ENCODE measurements at regions not wholly inside any gene's neighbourhood (a gene's known extent, or its start where the extent isn't known, plus 50 kb on each side); places are given as distances from the start of the nearest gene placed in this dataset.

- Histone ChIP-seq H3K4me3 (ENCODE audit: low read depth, low read length) (no peak overlapping the region), H3K27me3 (replicated peaks) (no peaks in the 10 kb centered on the region), H3K27ac (no peak overlapping the region), H3K36me3 (replicated peaks) (no peaks in the 10 kb centered on the region)
- no peak for DNase-seq
- in situ Hi-C loops (cut with HindIII; ENCODE audit: low pct_ligation_motif_present, low sequenced_read_pairs), result no loop called here
- no peak for TF ChIP-seq CTCF (IDR thresholded peaks at IDR 0.05; ENCODE audit: low read depth, low read length, missing control alignments)
Observed at GRCh38 chr16:55076053-55076452, 145.4 kb downstream of the IRX5 start.

- Histone ChIP-seq H3K27ac (no peak overlapping the region), H3K27me3 (replicated peaks) (no peaks in the 10 kb centered on the region), H3K36me3 (replicated peaks) (no peaks in the 10 kb centered on the region), H3K4me3 (ENCODE audit: low read depth, low read length) (no peak overlapping the region)
- DNase-seq, result no peak
- TF ChIP-seq CTCF (IDR thresholded peaks at IDR 0.05; ENCODE audit: low read depth, low read length, missing control alignments), result no peak
- in situ Hi-C loops (cut with HindIII; ENCODE audit: low pct_ligation_motif_present, low sequenced_read_pairs), result no loop called here
Observed at GRCh38 chr16:55077266-55077665, 146.6 kb downstream of the IRX5 start.

GRCh38 chr16:55078153-55078552 lies 147.5 kb downstream of the IRX5 start:
- no peak overlapping the region for H3K27ac ChIP-seq
- no peaks in the 10 kb centered on the region for H3K27me3 ChIP-seq (replicated peaks)
- no peak for DNase-seq
- no peak overlapping the region for H3K4me3 ChIP-seq (ENCODE audit: low read depth, low read length)
- TF ChIP-seq CTCF (IDR thresholded peaks at IDR 0.05; ENCODE audit: low read depth, low read length, missing control alignments), result no peak
- in situ Hi-C loops (cut with HindIII; ENCODE audit: low pct_ligation_motif_present, low sequenced_read_pairs), result no loop called here
- no peaks in the 10 kb centered on the region for H3K36me3 ChIP-seq (replicated peaks)

GRCh38 chr16:55078699-55079410 lies 148.2 kb downstream of the IRX5 start:
- no peak for DNase-seq
- Histone ChIP-seq H3K36me3 (replicated peaks) (no peaks in the 10 kb centered on the region), H3K27me3 (replicated peaks) (no peaks in the 10 kb centered on the region), H3K27ac (no peak overlapping the region), H3K4me3 (ENCODE audit: low read depth, low read length) (no peak overlapping the region)
- TF ChIP-seq CTCF (IDR thresholded peaks at IDR 0.05; ENCODE audit: low read depth, low read length, missing control alignments), result no peak
- in situ Hi-C loops (cut with HindIII; ENCODE audit: low pct_ligation_motif_present, low sequenced_read_pairs), result no loop called here

- no peak for TF ChIP-seq CTCF (IDR thresholded peaks at IDR 0.05; ENCODE audit: low read depth, low read length, missing control alignments)
Observed at GRCh38 chr16:55081622-55082590, 151.2 kb downstream of the IRX5 start.

More at GRCh38 chr16:55081622-55082590, 151.2 kb downstream of the IRX5 start:
- H3K4me3 ChIP-seq (ENCODE audit: low read depth, low read length), result no peak overlapping the region
- in situ Hi-C loops (cut with HindIII; ENCODE audit: low pct_ligation_motif_present, low sequenced_read_pairs), result no loop called here
- DNase-seq, result no peak
- no peaks in the 10 kb centered on the region for H3K27me3 ChIP-seq (replicated peaks)
- H3K36me3 ChIP-seq (replicated peaks), result no peaks in the 10 kb centered on the region
- no peak overlapping the region for H3K27ac ChIP-seq

Data from brain microvascular endothelial cell (primary cell).